Activated naive CD4-positive, alpha-beta T cell treated with anti-CD3 and anti-CD28 coated beads, Interleukin-2, amount 50 U/mL, for 24 hours (primary cell): ENCODE measurements at regions not wholly inside any gene's neighbourhood (a gene's known extent, or its start where the extent isn't known, plus 50 kb on each side); places are given as distances from the start of the nearest gene placed in this dataset.

Experiments
- H3K27ac Mint-ChIP-seq: one replicate; pipeline ENCODE4 v1.8.0; 2021; ENCODE audit warnings: mild to moderate bottlenecking, mixed read lengths
- H3K27me3 Mint-ChIP-seq: one replicate; pipeline ENCODE4 v1.8.0; 2021; ENCODE audit warnings: mixed read lengths
- H3K36me3 Mint-ChIP-seq: one replicate; pipeline ENCODE4 v1.8.0; 2021; ENCODE audit warnings: mixed read lengths
- H3K4me1 Mint-ChIP-seq: one replicate; pipeline ENCODE4 v1.8.0; 2021; ENCODE audit warnings: mixed read lengths
- H3K4me3 Mint-ChIP-seq: one replicate; pipeline ENCODE4 v1.8.0; 2021; ENCODE audit warnings: mild to moderate bottlenecking, mixed read lengths
- H3K9me3 Mint-ChIP-seq: one replicate; pipeline ENCODE4 v1.8.0; 2021; ENCODE audit warnings: mixed read lengths

DNA sequence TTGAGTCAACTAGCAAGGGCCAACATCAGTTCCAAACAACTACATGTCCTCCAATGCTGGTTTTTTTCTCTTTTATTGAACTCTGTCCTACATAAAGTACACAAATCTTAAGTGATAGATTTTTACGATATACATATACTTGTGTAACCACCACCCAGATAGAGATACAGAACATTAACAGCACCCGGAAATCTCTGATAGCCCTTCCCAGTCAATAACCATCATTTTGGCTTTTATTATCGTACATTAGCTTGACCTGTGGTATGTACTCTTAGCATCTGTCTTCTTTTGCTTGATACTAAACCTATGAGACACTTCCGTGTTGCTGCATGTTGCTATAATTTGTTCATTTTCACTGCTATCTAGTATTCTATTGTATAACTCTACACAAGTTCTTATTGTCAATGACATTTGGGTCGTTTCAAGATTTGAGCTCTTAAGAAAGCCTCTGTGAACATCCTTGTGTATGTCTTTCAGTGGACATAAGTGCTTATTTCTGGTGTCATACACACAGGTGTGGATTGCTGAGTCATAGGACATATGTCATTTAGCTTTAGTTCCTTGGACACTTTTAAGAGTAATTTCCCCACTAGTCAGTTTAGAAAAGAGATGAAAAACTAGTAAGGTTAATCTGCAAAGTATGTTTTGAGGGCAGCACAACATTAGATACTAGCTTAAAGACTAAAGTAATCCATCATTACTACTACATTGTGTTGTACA lies 111.1 kb downstream of the PRLHR start:
- H3K4me3 Mint-ChIP-seq = no peak overlapping the region
- peaks cover 2% of the 10 kb centered on the region for H3K36me3 Mint-ChIP-seq
- peaks cover 14% of the 10 kb centered on the region for H3K9me3 Mint-ChIP-seq
- H3K27me3 Mint-ChIP-seq = peaks cover 7% of the 10 kb centered on the region
- H3K27ac Mint-ChIP-seq = no peak overlapping the region
- no peaks in the 10 kb centered on the region for H3K4me1 Mint-ChIP-seq

GRCh38 chr10:118483496-118483895 lies 112.0 kb downstream of the PRLHR start:
- Mint-ChIP-seq H3K27ac (no peak overlapping the region), H3K9me3 (peaks cover 7% of the 10 kb centered on the region), H3K36me3 (no peaks in the 10 kb centered on the region), H3K27me3 (peaks cover 7% of the 10 kb centered on the region), H3K4me1 (no peaks in the 10 kb centered on the region), H3K4me3 (no peak overlapping the region)

GRCh38 chr10:118482393-118483331 lies 112.8 kb downstream of the PRLHR start:
- H3K27ac Mint-ChIP-seq = no peak overlapping the region
- H3K4me1 Mint-ChIP-seq = no peaks in the 10 kb centered on the region
- H3K27me3 Mint-ChIP-seq = peaks cover 7% of the 10 kb centered on the region
- no peaks in the 10 kb centered on the region for H3K36me3 Mint-ChIP-seq
- peaks cover 7% of the 10 kb centered on the region for H3K9me3 Mint-ChIP-seq
- no peak overlapping the region for H3K4me3 Mint-ChIP-seq

DNA sequence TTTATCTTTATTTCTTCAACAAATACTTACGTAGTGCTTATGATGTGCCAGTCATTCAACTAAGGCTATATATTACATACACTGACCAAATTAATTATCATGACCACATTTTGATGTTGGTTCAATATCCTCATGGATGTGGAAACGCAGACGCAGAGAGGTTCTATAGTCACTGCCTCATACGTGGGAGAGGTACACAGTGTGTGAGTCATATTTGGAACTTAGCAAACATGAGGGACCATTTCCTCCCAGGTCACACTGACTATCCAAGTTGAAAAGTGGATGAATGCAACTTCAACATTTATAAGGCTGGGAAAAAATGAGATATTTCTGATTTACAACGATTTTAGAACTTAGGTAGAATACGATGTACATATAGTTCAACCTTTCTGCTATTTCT lies 113.6 kb downstream of the PRLHR start:
- Mint-ChIP-seq H3K27me3 (peaks cover 7% of the 10 kb centered on the region), H3K4me3 (no peak overlapping the region), H3K9me3 (peaks cover 7% of the 10 kb centered on the region), H3K27ac (no peak overlapping the region), H3K4me1 (no peaks in the 10 kb centered on the region), H3K36me3 (no peaks in the 10 kb centered on the region)

DNA sequence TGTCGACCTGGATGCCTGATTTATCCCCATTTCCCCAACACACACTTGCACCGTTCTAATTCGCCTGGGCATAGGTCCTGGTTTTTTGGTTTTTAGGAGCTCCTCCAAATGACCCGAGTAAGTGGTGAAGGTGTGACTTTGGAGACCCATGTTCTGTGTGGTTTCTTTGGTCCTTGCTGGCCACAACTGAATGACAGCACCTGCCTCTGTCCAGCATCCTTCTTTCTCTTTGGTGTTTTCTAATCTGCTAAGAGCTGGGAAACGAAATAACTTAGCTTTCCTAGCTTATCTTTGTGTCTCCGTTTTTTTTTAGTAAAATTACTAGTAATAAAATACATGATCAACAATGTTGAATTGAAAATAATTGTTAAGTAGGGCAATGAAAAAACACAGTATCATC lies 120.2 kb downstream of the PRLHR start:
- H3K4me1 Mint-ChIP-seq = no peaks in the 10 kb centered on the region
- H3K27ac Mint-ChIP-seq = no peak overlapping the region
- no peak overlapping the region for H3K4me3 Mint-ChIP-seq
- H3K27me3 Mint-ChIP-seq = peaks cover 14% of the 10 kb centered on the region
- H3K36me3 Mint-ChIP-seq = no peaks in the 10 kb centered on the region
- H3K9me3 Mint-ChIP-seq = peaks cover 6% of the 10 kb centered on the region

- Mint-ChIP-seq H3K27ac (no peak overlapping the region), H3K36me3 (no peaks in the 10 kb centered on the region), H3K27me3 (peaks cover 14% of the 10 kb centered on the region), H3K9me3 (no peaks in the 10 kb centered on the region), H3K4me3 (no peak overlapping the region), H3K4me1 (no peaks in the 10 kb centered on the region)
Measured at GRCh38 chr10:118474111-118474510, 121.3 kb downstream of the PRLHR start.

- peaks cover 14% of the 10 kb centered on the region for H3K27me3 Mint-ChIP-seq
- H3K36me3 Mint-ChIP-seq = no peaks in the 10 kb centered on the region
- H3K27ac Mint-ChIP-seq = no peak overlapping the region
- no peaks in the 10 kb centered on the region for H3K4me1 Mint-ChIP-seq
- no peak overlapping the region for H3K4me3 Mint-ChIP-seq
- no peaks in the 10 kb centered on the region for H3K9me3 Mint-ChIP-seq
Measured at GRCh38 chr10:118473305-118473960, 122.0 kb downstream of the PRLHR start.

DNA sequence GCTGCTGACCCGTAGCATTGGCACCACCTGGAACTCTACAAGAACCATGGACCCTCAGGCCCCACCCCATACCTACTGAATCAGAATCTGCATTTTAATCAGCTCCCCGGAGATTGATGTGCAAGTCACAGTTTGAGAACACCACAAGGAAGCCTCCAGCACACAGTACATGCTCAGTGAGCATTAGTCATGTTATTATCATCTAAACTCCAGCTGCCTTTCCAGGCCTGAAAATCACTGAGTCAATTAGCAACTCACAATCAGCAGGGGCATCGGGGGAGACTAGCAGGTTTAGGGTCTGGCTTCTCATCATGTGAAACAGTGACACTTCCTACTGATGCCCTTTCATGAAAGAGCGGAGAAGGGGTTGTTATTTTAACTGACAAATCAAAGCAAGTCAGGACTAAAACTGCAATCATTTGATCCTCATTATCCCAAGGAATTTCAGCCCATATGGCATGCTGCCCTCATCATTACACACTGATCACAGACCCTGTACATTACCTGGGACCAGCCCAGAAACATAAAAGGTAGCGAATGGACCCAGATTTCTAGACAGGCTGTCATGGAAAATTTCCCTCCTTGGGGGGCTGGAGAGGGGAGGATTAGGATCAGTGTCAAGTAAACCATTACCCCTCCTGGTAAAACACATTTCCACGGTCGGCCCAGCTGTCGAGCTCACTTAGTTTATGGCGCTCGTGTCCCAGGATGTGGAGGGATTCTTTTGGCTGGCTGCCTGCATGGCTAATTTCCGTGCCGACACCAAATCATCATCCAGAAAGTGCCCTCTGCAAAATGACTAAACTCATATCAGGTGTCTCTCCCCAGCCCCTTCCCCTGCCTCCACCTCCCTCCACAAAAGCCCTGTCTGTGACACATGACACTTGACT lies 122.8 kb downstream of the PRLHR start:
- H3K27me3 Mint-ChIP-seq = peaks cover 14% of the 10 kb centered on the region
- H3K4me1 Mint-ChIP-seq = no peaks in the 10 kb centered on the region
- no peak overlapping the region for H3K4me3 Mint-ChIP-seq
- H3K36me3 Mint-ChIP-seq = no peaks in the 10 kb centered on the region
- H3K9me3 Mint-ChIP-seq = no peaks in the 10 kb centered on the region
- H3K27ac Mint-ChIP-seq = no peak overlapping the region

DNA sequence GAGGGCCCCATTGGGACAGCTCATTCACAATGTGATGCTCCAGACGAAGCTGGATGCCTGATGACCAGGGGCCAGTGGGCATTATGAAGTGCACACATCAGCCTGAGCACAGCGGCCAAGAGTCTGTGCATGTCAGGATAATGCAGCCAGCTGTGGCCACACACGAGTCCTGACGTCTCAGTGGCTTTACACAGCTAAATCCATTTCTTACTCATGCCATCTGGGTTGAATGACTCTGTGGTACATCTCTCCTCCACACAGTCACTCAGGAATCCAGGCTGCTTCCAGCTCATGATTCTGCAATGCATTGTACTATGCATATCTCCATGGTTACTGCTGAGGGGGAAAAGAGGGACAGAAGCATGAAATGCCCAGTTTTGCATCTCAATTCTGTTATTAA lies 123.6 kb downstream of the PRLHR start:
- peaks cover 16% of the 10 kb centered on the region for H3K27me3 Mint-ChIP-seq
- no peaks in the 10 kb centered on the region for H3K4me1 Mint-ChIP-seq
- H3K4me3 Mint-ChIP-seq = no peak overlapping the region
- H3K9me3 Mint-ChIP-seq = no peaks in the 10 kb centered on the region
- no peaks in the 10 kb centered on the region for H3K36me3 Mint-ChIP-seq
- no peak overlapping the region for H3K27ac Mint-ChIP-seq

GRCh38 chr10:118470470-118470869 lies 125.0 kb downstream of the PRLHR start:
- no peak overlapping the region for H3K27ac Mint-ChIP-seq
- H3K36me3 Mint-ChIP-seq = no peaks in the 10 kb centered on the region
- no peaks in the 10 kb centered on the region for H3K9me3 Mint-ChIP-seq
- H3K27me3 Mint-ChIP-seq = peaks cover 18% of the 10 kb centered on the region
- H3K4me3 Mint-ChIP-seq = no peak overlapping the region
- H3K4me1 Mint-ChIP-seq = no peaks in the 10 kb centered on the region

- no peaks in the 10 kb centered on the region for H3K4me1 Mint-ChIP-seq
- H3K27ac Mint-ChIP-seq = no peak overlapping the region
- H3K36me3 Mint-ChIP-seq = no peaks in the 10 kb centered on the region
- peaks cover 20% of the 10 kb centered on the region for H3K27me3 Mint-ChIP-seq
- no peak overlapping the region for H3K4me3 Mint-ChIP-seq
- H3K9me3 Mint-ChIP-seq = no peaks in the 10 kb centered on the region
Measured at GRCh38 chr10:118467200-118467599, 125.1 kb upstream of the FAM204A start.

DNA sequence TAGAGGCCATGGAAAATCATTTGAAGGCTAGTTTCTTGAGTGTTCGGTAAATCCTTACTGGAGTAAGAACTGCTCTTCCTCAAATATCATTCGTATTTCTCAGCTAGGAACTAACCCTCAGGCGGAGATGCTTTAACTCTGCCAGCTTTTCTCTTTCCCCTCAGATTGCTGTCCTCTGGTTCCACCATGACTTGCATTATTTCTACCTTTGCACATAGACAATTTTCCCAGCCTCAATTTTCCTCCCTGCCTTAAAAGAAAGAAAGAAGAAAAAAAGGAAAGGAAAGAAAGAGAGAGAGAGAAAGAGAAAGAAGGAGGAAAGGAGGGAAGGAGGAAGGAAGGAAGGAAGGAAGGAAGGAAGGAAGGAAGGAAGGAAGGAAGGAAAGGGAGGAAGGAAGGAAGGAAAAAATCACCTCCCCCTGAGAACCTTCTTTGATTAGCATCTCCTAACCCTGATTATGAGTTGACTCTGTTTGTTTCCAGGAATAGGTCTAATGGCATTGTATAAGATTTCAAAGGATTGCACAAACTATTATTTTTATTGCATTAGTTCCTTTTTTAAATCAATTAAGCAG lies 123.3 kb upstream of the FAM204A start:
- Mint-ChIP-seq H3K4me3 (no peak overlapping the region), H3K27ac (no peak overlapping the region), H3K4me1 (no peaks in the 10 kb centered on the region), H3K9me3 (no peaks in the 10 kb centered on the region), H3K27me3 (peaks cover 25% of the 10 kb centered on the region), H3K36me3 (no peaks in the 10 kb centered on the region)

GRCh38 chr10:118463740-118464139 lies 121.6 kb upstream of the FAM204A start:
- Mint-ChIP-seq H3K4me1 (peaks cover 8% of the 10 kb centered on the region), H3K27ac (no peak overlapping the region), H3K27me3 (peaks cover 30% of the 10 kb centered on the region), H3K9me3 (no peaks in the 10 kb centered on the region), H3K4me3 (no peak overlapping the region), H3K36me3 (no peaks in the 10 kb centered on the region)

DNA sequence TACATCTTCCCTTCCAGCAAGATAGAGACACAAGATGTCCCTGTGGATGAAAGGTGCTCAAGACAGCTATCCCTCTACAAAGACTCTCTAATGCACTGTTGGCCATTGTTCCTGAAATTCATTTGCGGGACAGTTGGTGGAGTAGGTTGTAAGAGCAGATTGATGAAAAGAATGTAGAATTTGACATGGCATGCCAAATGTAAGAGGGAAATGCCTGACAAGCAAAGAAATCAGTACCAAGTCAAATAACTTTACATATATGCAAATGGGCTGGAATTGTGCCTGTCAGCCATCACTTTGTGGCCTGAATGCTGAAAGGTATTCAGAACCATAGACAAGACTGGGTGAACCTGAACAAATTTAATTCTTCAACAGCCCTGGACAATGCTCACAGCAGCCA lies 120.3 kb upstream of the FAM204A start:
- H3K27ac Mint-ChIP-seq = no peak overlapping the region
- no peaks in the 10 kb centered on the region for H3K36me3 Mint-ChIP-seq
- H3K27me3 Mint-ChIP-seq = peaks cover 28% of the 10 kb centered on the region
- H3K9me3 Mint-ChIP-seq = no peaks in the 10 kb centered on the region
- H3K4me3 Mint-ChIP-seq = no peak overlapping the region
- H3K4me1 Mint-ChIP-seq = peaks cover 8% of the 10 kb centered on the region
